NCI-H69 (cell line): ENCODE measurements at regions not wholly inside any gene's neighbourhood (a gene's known extent, or its start where the extent isn't known, plus 50 kb on each side); places are given as distances from the start of the nearest gene placed in this dataset.
"Not testable (repeated sequence)": the region's sequence is repeated elsewhere in the genome, so short reads cannot be mapped to it uniquely, and the experiment has no call there.

Source experiments
- DNase-seq: peaks from one replicate; lab custom pipeline; 2025; lab: John Stamatoyannopoulos, UW

- no peak for DNase-seq
Observed at GRCh38 chr5:44048276-44048984, 340.8 kb downstream of the FGF10 start.

DNA sequence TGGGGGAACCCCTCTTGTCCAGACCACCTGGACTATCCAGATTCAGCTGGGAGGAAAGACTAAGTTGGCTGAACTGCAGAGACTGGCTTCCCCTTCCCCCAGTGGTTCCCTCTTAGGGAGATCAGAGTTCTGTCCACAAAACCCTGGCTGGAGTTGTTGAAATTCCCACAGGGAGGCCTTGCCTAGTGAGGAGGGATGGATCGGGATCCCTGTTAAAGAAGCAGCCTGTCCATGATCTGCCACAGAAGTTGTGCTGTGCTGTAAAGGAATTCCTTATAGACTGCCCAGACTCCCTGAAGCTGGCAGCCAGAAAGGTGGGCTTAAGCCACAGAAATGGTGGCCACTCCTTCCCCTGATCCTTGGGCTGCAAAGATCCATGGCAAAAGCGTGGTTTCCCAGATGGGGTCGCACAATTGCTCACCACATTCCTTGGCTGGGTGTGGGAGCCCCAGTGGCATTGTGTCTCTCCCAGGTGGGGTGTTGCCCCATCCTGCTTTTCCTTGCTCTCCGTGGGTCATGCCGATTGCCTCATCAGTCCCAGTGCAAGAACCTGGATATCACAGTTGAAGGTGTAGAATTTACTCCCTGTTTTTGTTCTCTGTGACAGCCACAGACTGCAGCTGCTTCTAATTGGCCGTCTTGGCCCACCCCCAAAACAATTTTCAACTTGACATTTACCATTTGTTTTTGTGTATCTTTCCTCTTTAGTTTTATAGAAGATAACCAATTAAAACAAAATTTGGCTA is 342.4 kb downstream of the FGF10 start:
- no peak for DNase-seq

- DNase-seq = not testable (repeated sequence)
Observed at GRCh38 chr5:44044549-44044948, 344.7 kb downstream of the FGF10 start.

GRCh38 chr5:44028226-44028625 is 361.0 kb downstream of the FGF10 start:
- DNase-seq = no peak

GRCh38 chr5:44022622-44023021 is 366.6 kb downstream of the FGF10 start:
- no peak for DNase-seq

DNA sequence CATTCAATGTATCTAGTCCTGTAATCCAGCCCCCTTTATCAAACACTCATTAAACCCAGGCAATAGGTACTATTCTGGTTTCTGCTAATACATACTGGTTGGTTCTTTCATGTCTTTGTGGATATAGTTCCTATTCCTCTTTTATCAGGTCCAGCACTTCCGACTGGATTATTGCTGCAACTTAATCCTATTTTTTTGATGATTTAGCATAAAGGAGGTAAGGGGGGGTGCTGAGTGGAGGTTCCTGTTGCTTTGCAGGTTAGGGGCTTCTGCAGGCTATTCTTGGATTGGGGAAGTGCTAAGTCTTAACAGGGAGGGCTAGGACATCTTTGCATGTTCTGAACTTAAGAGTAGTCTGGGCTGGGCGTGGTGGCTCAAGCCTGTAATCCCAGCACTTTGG is 377.7 kb downstream of the FGF10 start:
- DNase-seq = no peak

DNA sequence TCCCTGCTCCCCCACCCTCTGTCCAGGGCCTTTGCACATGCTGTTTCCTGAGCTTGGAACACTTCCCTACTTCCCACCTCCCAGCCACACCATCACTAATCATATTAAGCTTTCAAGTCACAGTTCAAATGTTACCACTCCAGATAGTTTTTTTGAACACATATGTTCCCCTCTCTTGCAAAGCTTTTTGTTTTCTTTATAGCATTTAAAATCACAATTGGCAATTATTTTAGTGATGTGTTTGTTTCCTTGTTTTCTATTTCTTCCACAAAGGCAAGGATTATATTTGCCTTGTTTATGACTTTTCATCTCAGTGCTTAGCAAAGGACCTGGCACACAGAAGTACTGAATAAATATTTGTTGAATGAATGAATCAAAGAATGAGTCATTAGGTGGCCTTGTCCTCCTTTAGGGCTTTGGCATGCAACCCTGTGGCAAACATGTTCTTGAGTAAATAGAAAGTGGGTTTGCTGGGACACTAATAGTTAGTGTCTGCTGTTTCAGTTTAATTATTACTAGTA is 386.8 kb downstream of the FGF10 start:
- DNase-seq = peak; percentile 50

DNA sequence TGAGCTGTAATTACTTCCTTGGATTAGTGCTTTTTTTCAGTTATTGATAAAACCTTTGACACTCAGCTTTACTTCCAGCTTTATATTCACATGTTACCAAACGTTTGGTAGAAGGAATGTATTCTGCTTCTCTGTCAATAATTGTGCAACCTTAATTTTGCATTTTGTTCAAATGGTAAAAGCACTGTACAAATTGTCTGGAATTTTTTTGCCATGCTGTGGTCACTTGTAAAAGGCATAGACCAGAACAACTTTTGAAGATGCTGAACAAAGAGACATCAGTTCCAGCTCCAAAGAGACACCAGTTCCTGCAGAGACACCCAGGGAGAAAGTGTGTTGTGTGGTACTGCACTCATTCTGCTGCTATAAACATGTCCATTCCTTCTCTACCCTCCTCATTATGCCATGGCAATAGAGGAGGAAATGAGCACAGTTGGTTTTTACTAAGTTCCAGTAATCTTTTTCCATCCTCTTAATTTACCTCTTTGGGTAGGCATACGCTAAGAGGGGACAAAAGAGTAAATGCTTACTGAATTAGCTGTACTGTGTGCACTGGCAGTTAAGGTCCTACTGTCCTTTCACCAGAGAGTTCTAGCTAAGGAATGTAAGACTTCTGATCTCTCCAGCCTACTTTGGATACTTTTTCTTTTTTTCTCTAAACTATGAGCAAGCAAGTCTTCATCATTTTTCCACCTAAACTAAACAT is 387.4 kb downstream of the FGF10 start:
- no peak for DNase-seq

DNA sequence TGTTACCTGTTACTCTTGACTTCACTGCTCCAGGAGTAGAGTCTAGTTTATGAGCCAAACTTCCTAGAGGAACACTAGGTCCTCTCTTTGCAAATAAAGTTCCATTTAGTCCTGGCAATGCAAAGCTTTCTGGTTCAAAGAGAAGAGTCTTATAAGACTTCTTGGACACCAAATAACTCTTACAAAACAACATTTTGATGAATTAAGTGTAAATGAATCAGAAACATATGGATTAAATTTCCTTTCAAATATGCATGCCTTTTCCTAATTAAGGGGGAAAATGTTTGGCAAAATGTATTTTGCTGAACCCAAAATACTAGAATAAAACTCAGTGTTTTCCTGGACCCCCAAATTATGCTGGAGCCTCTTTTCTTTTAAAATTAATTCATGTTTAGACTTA is 388.0 kb downstream of the FGF10 start:
- no peak for DNase-seq

DNA sequence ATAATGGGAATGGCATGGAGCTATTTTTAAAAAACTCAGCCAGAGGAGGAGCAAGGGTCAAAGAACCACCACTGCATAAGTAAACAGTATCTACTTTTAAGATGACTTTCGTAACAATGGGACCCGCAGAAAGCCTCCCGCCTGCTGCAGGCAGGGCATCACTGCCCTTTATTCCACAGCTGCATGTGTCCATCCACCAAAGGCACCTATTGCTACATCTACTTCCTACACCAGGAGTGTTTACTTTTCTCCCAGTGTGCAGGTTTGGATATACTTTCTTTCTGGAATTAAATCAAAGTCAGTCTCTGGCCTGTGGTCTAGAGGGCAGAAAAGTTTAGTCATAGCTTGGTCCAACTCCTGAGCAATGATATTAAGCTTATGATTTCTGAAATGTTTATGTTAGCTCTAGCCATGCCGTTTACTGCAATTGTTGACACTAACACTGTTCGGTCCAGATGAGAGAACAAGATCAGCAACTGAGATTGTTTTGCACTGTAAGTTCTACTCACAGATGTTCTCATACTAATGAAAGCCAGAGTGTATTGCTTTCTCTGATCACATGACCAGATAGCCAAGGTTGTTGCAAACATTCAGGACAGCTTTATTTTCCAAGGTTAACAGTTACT is 391.5 kb downstream of the FGF10 start:
- peak; percentile 29 for DNase-seq

GRCh38 chr5:43996221-43996620 is 393.0 kb downstream of the FGF10 start:
- no peak for DNase-seq

DNA sequence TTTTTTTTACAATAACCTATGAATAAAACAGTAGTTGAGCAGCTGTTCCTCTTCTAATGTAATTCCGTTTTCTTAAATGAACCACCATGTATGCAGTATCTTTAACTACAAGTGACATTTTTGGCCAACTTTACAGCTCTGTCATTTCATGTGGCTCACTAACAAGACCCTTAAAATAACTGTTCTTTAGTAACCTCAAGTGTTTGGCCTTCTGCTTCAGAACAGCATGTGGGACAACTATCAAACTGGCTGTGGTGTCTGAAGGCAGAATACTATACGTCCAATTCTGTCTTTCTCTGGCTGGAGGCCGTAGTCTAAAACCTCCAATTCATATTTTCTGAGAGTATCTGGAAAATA is 391.4 kb downstream of the NNT start:
- no peak for DNase-seq

GRCh38 chr5:43993634-43994351 is 390.8 kb downstream of the NNT start:
- no peak for DNase-seq

DNA sequence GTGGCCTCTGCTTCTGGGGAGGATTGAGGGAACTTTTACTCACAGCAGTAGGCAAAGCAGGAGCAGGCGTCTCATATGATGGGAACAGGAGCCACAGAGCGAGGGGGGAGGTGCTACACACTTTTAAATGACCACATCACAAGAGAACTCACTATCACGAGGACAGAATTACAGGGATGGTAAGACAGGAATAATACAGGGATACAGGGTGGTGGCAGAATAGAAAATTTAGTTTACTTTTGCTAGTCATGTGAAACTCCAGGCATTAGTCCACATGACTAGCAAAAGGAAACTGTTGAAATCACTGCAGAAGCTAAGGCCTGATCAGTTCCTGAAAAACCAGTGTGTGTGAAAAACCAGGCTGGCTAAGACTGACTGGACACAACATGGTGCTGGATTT is 382.4 kb downstream of the NNT start:
- DNase-seq = no peak

GRCh38 chr5:43981556-43981955 is 378.6 kb downstream of the NNT start:
- DNase-seq = no peak

DNA sequence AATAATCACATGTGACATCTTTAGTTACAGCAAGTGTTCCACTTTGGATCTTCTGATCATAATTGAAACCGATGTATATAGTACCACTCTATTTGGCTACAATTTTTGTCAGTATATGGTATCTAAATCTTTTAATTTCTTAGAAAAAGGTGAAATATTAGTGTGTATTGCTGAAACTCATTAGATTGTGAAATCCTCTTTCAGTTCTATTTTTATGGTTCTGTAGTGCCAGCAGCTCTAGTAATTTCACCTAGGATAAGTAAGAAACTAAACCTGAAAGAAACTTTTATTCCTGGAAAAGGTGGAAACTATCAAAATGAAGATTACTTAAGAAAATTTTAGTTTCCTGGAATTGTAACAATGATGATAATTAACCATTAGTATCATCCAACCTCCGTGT is 370.9 kb downstream of the NNT start:
- no peak for DNase-seq

- no peak for DNase-seq
Observed at GRCh38 chr5:43973318-43973717, 370.3 kb downstream of the NNT start.

- DNase-seq = no peak
Observed at GRCh38 chr5:43967165-43967564, 364.2 kb downstream of the NNT start.

DNA sequence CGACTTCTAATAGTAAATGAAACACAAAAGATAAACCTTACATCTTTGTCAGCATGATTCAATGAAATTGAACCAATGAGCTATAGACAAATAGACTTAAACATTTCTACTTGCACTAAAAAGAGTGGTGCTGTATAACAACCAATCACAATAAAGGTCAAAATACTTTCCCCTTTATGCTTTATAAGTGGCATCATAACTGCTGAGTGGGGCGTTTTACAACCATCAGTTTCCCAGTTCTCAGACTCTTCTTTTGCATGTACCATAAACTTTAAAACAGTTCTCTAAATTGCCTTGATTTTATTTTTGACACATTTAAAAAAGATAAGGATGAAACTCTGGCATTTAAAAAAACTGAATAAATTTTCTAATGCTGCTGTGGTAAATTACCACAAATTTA is 356.2 kb downstream of the NNT start:
- no peak for DNase-seq

DNA sequence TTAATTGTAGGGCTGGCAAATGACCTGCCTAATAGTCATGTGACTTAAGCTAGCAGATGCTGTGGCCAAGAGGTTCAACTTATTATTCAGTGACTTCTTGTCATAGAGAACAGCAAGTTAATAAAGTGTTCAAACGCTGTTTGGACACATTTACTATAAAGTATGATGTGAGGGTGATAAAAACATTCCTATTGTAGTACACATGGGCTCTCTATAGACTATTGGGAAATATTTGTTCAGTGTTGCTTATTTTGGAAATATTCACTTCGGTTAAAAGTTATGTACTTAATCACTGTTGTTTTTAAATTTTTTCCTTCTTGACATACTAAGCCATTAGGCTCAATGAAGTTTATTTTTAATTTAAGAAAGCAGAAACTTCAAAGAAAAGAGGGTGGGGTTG is 345.0 kb downstream of the NNT start:
- DNase-seq = no peak

DNA sequence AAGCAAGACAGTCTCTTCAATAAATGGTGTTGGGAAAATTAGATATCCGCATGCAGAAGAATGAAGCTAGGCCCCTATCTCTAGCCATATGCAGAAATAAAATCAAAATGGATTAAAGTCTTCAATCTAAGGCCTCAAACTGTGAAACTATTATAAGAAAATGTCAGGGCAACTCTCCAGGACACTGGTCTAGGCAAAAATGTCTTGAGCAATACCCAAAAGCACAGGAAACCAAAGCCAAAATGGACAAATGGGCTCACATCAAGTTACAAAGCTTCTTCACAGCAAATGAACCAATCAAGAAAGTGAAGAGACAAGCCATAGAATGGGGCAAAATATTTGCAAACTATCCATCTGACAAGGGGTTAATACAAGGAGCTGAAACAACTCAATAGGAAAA is 338.8 kb downstream of the NNT start:
- DNase-seq = no peak

- no peak for DNase-seq
Observed at GRCh38 chr5:43940562-43940961, 337.6 kb downstream of the NNT start.
